ENCODE measurements at regions not wholly inside any gene's neighbourhood (a gene's known extent, or its start where the extent isn't known, plus 50 kb on each side); places are given as distances from the start of the nearest gene placed in this dataset.

DNA sequence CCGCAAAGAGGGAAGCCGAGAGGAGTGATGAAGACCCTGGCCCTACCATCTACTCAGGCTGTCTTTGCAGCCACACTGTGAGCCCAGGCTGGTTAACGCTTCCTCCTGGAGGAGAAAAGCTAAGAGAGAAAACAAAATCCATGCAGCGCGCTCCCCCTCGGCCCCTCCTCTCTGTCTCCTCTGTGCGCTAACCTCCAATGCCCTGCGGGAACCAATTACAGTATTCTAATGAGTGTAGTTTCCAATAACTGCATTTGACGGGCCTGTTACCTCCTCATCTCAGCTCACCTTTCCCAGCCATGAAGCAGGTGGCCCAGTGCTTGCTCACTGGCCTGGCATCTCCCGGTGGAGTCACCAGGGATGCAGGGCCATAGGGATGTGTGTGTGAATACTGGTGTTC, 565.5 kb downstream of the EBF1 start:
- ATAC-seq (ENCODE audit: low read depth) (no peak), DNase-seq (ENCODE audit: low spot score in 2 of 2) (no peak)
- Mint-ChIP-seq H3K27ac (no peak overlapping the region), H3K4me1 (peaks cover 13% of the 10 kb centered on the region), H3K4me3 (no peak overlapping the region), H3K36me3 (no peaks in the 10 kb centered on the region), H3K9me3 (no peaks in the 10 kb centered on the region), H3K27me3 (peaks cover 1% of the 10 kb centered on the region)

DNA sequence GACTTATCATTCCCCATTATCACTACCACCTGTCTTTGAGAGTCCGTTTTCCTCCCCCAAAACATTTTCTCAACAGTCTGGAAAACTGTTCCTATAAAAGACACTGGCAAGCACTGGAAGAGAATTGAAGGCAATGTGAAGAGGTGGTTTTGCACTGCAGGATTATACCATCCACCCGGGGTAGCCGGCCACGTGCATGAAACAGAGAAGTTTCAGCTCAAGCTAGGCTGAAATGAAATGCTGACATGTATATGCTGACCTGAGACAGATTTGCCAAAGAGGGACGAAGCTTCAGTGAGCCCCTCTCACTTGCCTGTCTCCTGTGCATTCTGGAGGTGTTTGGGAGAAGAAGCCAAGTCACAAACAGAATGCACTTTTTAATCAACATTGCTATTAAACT, 567.0 kb downstream of the EBF1 start:
- Mint-ChIP-seq H3K4me3 (no peak overlapping the region), H3K9me3 (no peaks in the 10 kb centered on the region), H3K27ac (no peak overlapping the region), H3K36me3 (no peaks in the 10 kb centered on the region), H3K4me1 (peaks cover 3% of the 10 kb centered on the region), H3K27me3 (peaks cover 1% of the 10 kb centered on the region)
- DNase-seq (ENCODE audit: low spot score in 2 of 2) (no peak), ATAC-seq (ENCODE audit: low read depth) (no peak)

DNA sequence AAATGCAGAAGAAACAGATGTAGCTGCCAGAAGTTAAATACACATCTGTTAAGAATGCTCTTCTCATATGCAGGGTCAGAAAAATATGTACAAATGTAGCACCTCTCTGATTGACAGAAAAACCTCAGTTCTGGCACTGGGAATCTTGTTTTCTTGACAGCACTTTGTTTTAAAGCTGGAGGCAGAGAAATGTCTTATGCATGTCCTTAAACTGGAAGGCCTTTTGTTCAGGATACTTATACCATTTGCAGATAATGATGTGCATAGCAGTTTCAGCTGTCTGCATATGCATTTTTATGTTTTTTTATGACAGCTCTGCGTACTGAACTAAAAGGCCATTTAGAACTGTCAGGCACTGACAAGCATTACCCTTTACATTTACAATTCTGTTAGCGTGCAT, 567.9 kb downstream of the EBF1 start:
- no peak for DNase-seq (ENCODE audit: low spot score in 2 of 2)
- H3K4me1 Mint-ChIP-seq, result peaks cover 2% of the 10 kb centered on the region
- no peak overlapping the region for H3K27ac Mint-ChIP-seq
- no peak for ATAC-seq (ENCODE audit: low read depth)
- no peaks in the 10 kb centered on the region for H3K36me3 Mint-ChIP-seq
- H3K4me3 Mint-ChIP-seq, result no peak overlapping the region
- no peaks in the 10 kb centered on the region for H3K27me3 Mint-ChIP-seq
- H3K9me3 Mint-ChIP-seq, result no peaks in the 10 kb centered on the region

- ATAC-seq (ENCODE audit: low read depth), result no peak
- Mint-ChIP-seq H3K27ac (no peak overlapping the region), H3K9me3 (no peaks in the 10 kb centered on the region), H3K4me1 (peaks cover 2% of the 10 kb centered on the region), H3K27me3 (no peaks in the 10 kb centered on the region), H3K4me3 (no peak overlapping the region), H3K36me3 (no peaks in the 10 kb centered on the region)
- no peak for DNase-seq (ENCODE audit: low spot score in 2 of 2)
Measured at GRCh38 chr5:158530115-158530514, 569.6 kb downstream of the EBF1 start.

- no peaks in the 10 kb centered on the region for H3K36me3 Mint-ChIP-seq
- H3K27ac Mint-ChIP-seq, result no peak overlapping the region
Measured at GRCh38 chr5:158529454-158529853, 570.3 kb downstream of the EBF1 start.

DNA sequence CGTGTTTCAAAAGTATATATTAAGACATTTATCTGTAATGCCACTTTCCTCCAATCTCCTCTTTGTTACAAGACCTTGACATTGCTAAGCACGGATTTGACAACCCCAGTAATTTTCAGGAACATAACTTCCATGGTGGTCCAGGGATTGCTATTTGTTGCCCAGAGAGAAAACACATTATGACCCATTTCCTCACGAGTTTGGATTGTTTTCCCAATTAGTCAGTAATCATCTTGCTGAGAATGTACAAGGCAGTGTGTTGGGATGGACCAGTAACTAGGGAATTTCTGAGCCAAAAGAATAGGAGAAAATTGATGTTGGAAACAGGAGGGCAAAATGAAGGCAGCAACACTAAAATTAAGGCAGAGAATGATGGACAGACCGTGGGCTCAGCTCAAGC, 574.1 kb downstream of the EBF1 start:
- no peaks in the 10 kb centered on the region for H3K36me3 Mint-ChIP-seq
- no peak overlapping the region for H3K4me3 Mint-ChIP-seq
- ATAC-seq (ENCODE audit: low read depth), result no peak
- peaks cover 2% of the 10 kb centered on the region for H3K4me1 Mint-ChIP-seq
- no peak for DNase-seq (ENCODE audit: low spot score in 2 of 2)
- H3K9me3 Mint-ChIP-seq, result no peaks in the 10 kb centered on the region
- no peak overlapping the region for H3K27ac Mint-ChIP-seq
- H3K27me3 Mint-ChIP-seq, result no peaks in the 10 kb centered on the region

More at GRCh38 chr5:158529454-158529853, 570.3 kb downstream of the EBF1 start:
- peaks cover 2% of the 10 kb centered on the region for H3K4me1 Mint-ChIP-seq
- no peak for ATAC-seq (ENCODE audit: low read depth)
- no peak for DNase-seq (ENCODE audit: low spot score in 2 of 2)
- no peaks in the 10 kb centered on the region for H3K9me3 Mint-ChIP-seq
- H3K27me3 Mint-ChIP-seq, result no peaks in the 10 kb centered on the region
- no peak overlapping the region for H3K4me3 Mint-ChIP-seq

DNA sequence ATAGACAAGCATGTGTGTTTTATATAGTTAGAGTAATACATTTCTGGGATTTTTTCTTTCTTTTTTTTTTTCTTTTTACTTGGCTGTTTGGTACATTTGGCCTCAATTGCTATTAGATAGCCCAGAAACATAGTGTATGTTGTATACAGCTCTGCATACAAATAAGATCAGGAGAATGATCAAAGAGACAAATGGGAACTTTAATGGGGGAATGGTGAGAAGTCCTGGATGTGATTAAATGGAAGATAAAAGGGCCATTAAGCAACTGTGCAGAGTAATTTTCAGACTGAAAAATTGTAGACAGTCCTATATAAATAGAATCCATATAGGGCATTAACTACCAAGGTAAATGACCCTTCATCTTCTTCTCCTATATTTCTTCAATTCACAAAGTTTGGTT, 575.6 kb downstream of the EBF1 start:
- Mint-ChIP-seq H3K27me3 (no peaks in the 10 kb centered on the region), H3K36me3 (no peaks in the 10 kb centered on the region), H3K4me3 (no peak overlapping the region), H3K4me1 (peaks cover 2% of the 10 kb centered on the region), H3K9me3 (no peaks in the 10 kb centered on the region), H3K27ac (no peak overlapping the region)
- ATAC-seq (ENCODE audit: low read depth) (no peak), DNase-seq (ENCODE audit: low spot score in 2 of 2) (no peak)

DNA sequence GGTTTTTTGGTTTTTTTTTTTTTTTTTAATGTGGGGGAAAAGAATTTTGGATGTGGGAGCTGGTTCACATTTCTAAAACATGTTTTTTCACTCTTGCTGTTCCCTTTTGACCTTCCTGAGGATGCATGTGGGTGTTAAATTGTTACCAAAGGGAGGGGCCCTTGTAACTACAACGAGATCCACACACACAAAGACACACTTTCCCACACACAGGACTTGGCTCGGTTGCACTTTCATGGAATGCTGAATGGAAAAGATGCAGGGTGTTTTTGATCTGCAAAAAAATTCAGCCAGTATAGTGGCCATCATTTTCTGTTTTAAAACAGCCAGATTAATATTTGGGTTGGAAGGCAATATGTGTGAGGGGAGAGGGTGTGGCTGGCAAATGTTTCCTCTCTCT, 576.9 kb downstream of the EBF1 start:
- ATAC-seq (ENCODE audit: low read depth) (no peak), DNase-seq (ENCODE audit: low spot score in 2 of 2) (no peak)
- Mint-ChIP-seq H3K4me3 (no peak overlapping the region), H3K4me1 (peaks cover under 1% of the 10 kb centered on the region), H3K36me3 (no peaks in the 10 kb centered on the region), H3K9me3 (no peaks in the 10 kb centered on the region), H3K27me3 (no peaks in the 10 kb centered on the region), H3K27ac (no peak overlapping the region)

- no peaks in the 10 kb centered on the region for H3K36me3 Mint-ChIP-seq
- H3K27me3 Mint-ChIP-seq, result no peaks in the 10 kb centered on the region
- H3K9me3 Mint-ChIP-seq, result no peaks in the 10 kb centered on the region
- H3K4me1 Mint-ChIP-seq, result no peaks in the 10 kb centered on the region
- ATAC-seq (ENCODE audit: low read depth) (no peak), DNase-seq (ENCODE audit: low spot score in 2 of 2) (no peak)
- no peak overlapping the region for H3K4me3 Mint-ChIP-seq
- H3K27ac Mint-ChIP-seq, result no peak overlapping the region
Measured at GRCh38 chr5:158521995-158522394, 577.7 kb downstream of the EBF1 start.

- no peak for DNase-seq (ENCODE audit: low spot score in 2 of 2)
- no peak overlapping the region for H3K4me3 Mint-ChIP-seq
- H3K27ac Mint-ChIP-seq, result no peak overlapping the region
- peaks cover under 1% of the 10 kb centered on the region for H3K4me1 Mint-ChIP-seq
- no peaks in the 10 kb centered on the region for H3K36me3 Mint-ChIP-seq
- no peaks in the 10 kb centered on the region for H3K9me3 Mint-ChIP-seq
- no peak for ATAC-seq (ENCODE audit: low read depth)
- H3K27me3 Mint-ChIP-seq, result no peaks in the 10 kb centered on the region
Measured at GRCh38 chr5:158519433-158520021, 580.2 kb downstream of the EBF1 start.

DNA sequence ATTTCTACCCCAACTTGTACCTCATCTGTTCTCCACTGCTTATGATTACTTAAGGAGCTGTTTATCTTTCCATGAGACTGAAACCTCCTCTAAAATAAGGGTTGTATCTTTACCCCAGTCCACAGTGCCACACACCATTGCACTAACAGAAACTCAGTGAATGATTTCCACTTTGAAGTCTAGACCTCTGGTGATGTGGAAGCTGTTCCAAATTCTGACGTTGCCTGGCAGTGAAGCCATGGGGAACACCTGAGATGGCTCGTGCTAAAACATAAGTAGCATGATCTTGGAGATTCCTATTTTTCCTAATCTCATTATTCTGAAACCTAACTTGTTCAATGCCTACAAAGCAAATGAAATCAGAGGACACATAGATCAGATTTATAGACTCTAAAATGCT, 583.2 kb downstream of the EBF1 start:
- peaks cover 19% of the 10 kb centered on the region for H3K4me1 Mint-ChIP-seq
- H3K27ac Mint-ChIP-seq, result no peak overlapping the region
- ATAC-seq (ENCODE audit: low read depth) (no peak), DNase-seq (ENCODE audit: low spot score in 2 of 2) (no peak)
- H3K27me3 Mint-ChIP-seq, result no peaks in the 10 kb centered on the region
- H3K4me3 Mint-ChIP-seq, result no peak overlapping the region
- H3K36me3 Mint-ChIP-seq, result no peaks in the 10 kb centered on the region
- H3K9me3 Mint-ChIP-seq, result no peaks in the 10 kb centered on the region

DNA sequence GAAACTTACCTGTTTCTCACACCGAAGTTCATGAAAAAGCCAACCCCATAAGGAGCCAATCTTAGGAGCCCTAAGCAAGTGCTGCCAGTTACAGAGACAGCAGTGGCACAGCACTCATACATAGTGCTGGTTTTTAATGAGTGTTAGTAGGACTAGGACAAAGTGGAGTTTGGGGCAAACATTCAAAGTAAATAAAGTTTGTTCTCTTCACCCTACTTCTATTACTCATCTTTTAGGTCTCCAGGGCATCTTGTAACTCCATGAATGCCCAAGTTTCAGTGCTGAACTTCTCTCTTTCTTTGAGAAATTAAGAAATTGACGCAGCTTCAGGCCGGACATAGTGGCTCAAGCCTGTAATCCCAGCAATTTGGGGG, 584.7 kb downstream of the EBF1 start:
- Mint-ChIP-seq H3K27me3 (no peaks in the 10 kb centered on the region), H3K4me3 (no peak overlapping the region), H3K36me3 (no peaks in the 10 kb centered on the region), H3K4me1 (peaks cover 30% of the 10 kb centered on the region), H3K27ac (no peak overlapping the region), H3K9me3 (peaks cover 3% of the 10 kb centered on the region)
- no peak for ATAC-seq (ENCODE audit: low read depth)
- DNase-seq (ENCODE audit: low spot score in 2 of 2), result no peak

DNA sequence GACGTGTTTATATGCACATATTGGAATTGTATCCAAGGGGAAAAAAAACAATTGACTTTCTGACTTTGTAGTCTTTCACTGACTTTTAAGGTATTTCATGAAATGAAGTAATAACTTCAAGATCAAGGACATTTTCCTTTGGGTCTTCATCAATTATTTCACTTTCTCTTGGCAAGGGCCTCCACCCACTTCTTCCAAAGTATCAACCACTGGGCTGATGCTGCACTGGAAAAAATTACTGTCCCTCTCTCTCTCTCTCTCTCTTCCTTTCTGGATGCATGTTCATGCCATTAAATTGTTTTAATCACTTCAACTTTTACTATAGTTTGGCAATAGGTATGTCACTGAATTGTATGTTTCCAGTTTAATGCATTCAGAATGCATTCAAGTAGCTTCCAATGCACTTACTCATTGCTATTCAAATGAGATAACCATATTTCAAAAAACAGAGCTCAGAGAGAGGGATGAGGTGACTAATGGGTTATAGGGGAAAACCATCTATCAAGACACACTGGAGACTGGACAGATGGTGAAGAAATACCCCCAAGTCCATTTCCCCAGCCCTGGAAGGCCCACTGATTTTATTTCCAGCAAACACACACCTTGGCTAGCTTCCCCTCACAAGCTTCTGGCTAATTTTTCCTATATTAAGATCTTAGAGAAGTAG, 585.3 kb downstream of the EBF1 start:
- Mint-ChIP-seq H3K36me3 (no peaks in the 10 kb centered on the region), H3K4me1 (peaks cover 31% of the 10 kb centered on the region), H3K4me3 (no peak overlapping the region), H3K9me3 (peaks cover 3% of the 10 kb centered on the region), H3K27me3 (no peaks in the 10 kb centered on the region), H3K27ac (no peak overlapping the region)
- ATAC-seq (ENCODE audit: low read depth), result no peak
- no peak for DNase-seq (ENCODE audit: low spot score in 2 of 2)

GRCh38 chr5:158513490-158514318, 586.0 kb downstream of the EBF1 start:
- peak overlapping the region; percentile 26 for H3K27ac Mint-ChIP-seq

More at GRCh38 chr5:158513490-158514318, 586.0 kb downstream of the EBF1 start:
- peaks cover 3% of the 10 kb centered on the region for H3K9me3 Mint-ChIP-seq
- peak overlapping the region; percentile 50 for H3K4me3 Mint-ChIP-seq
- peaks cover 32% of the 10 kb centered on the region for H3K4me1 Mint-ChIP-seq
- DNase-seq (ENCODE audit: low spot score in 2 of 2) (no peak), ATAC-seq (ENCODE audit: low read depth) (no peak)
- no peaks in the 10 kb centered on the region for H3K36me3 Mint-ChIP-seq
- H3K27me3 Mint-ChIP-seq, result no peaks in the 10 kb centered on the region
